ENCODE measurements at regions not wholly inside any gene's neighbourhood (a gene's known extent, or its start where the extent isn't known, plus 50 kb on each side); places are given as distances from the start of the nearest gene placed in this dataset.

- DNase-seq (ENCODE audit: low read depth in 2 of 3, low spot score in 1 of 3), result no peak
Observed at GRCh38 chr10:44435196-44435595, 50.3 kb upstream of the CXCL12 start.

DNA sequence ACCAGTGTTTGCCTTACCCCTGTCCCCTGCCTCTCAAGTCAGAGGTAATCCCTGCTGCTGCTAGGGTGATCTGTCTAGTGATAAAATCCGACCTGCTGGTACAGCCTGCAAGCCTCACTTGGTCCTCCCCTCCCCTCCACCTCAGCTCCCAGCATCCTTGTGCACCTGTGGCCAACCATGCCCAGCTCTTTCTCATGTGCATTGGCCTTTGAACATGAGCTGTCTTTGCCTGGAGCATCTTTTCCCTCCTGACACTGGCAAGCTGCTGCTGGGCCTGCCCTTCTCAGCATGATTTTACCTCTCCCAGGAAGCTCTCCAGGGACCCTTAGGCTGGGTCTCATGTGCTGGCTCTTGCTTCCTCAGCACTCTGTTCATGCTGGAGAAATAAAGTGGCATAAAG is 51.3 kb upstream of the CXCL12 start:
- no peak for DNase-seq (ENCODE audit: low read depth in 2 of 3, low spot score in 1 of 3)

DNA sequence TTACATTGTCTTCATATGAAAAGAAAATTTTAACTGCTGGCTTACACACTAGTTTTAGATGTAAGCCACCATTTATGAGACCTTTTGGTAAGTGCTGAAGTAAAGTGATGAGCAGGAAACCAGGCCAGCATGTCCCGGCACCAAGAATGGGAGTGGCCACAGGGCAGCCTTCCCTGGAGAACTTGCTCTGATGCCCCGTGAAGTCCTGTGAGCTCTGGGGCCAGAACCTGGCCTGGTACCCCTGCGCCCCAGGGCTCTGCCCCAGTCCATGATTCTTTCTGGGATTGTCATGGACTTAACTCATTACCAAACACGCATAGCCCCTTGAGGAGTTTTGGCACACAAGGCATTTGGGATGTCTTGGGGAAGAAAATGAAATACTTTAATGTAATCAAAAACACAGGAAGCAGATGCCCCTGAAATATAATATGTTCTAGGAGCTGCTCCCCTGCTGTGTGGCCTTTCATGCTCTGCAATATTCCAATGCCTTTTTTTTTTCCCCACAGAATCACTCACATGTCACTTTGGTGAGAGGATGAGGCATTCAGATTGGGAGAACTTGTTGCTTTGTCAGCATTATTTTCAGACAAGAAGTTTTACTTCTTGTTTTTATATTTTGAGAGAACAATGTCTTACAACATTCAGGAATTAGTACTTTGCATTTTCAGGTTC is 53.1 kb upstream of the CXCL12 start:
- no peak for DNase-seq (ENCODE audit: low read depth in 2 of 3, low spot score in 1 of 3)

DNA sequence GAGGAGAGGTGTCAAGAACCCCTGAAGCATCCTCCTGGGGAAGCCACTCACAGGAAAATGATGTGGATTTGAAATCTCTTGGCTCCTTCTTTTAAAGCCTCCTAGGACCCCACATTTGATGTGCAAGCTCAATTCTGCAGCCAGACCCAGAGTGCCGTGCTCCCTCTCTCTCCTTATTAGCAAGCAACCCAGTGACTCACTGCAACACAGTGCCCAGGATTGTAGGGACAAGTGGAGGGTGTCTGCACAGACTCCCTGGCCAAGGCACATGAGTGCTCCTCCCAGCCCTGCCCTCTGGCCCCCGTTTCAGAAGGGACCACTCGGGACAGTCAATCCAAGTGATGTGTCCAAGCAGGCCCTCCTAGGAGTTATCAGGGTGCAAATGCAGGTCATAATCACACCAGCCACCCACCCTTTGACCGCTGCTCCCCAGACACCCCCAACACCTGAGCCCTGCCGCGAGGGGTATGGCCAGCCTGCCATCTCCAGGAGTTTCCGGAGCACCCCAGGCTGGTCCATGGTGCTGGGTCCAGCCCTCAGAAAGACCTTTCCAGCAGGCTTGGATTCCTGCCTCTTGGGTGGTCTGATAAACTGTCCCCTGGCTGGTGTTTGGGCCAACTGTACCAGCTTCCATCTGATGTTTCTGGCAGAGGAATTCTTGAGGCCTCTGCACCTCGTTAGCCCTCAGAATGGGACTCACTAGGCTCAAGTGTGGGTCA is 54.5 kb upstream of the CXCL12 start:
- DNase-seq (ENCODE audit: low read depth in 2 of 3, low spot score in 1 of 3), result no peak

DNA sequence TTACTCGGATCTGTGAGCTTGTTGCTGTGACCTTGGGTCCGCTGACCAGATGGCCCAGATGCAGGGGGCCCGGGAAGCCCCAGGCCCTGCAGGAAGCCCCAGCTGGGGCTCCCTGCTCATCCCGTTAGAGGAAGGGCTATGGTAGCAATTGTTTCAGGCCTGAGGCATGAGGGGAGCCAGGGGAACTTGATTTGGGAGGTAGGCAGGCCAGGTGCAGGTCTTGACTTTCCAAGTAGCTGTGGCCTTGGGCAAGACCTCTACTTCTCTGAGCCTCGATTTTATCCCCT is 55.0 kb upstream of the CXCL12 start:
- DNase-seq (ENCODE audit: low read depth in 2 of 3, low spot score in 1 of 3), result no peak

DNA sequence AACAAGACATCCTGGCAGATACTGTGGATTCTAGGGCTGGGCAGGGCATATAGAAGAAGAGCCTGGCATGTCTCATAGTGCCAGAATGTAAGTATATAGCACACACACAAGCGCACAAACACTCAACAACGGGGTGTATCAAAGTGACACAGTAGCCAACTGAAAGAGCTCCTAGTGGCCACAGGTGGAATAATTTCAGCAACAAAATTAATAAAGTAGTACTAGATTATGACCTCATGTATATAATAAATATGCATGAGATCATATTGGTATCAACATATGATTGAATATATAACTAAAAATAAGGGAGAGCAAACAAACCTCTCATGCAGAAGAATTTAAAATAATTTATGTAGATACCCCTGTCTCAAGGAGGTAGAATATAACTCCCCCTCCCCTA is 72.4 kb upstream of the CXCL12 start:
- no peak for DNase-seq (ENCODE audit: low read depth in 2 of 3, low spot score in 1 of 3)

DNA sequence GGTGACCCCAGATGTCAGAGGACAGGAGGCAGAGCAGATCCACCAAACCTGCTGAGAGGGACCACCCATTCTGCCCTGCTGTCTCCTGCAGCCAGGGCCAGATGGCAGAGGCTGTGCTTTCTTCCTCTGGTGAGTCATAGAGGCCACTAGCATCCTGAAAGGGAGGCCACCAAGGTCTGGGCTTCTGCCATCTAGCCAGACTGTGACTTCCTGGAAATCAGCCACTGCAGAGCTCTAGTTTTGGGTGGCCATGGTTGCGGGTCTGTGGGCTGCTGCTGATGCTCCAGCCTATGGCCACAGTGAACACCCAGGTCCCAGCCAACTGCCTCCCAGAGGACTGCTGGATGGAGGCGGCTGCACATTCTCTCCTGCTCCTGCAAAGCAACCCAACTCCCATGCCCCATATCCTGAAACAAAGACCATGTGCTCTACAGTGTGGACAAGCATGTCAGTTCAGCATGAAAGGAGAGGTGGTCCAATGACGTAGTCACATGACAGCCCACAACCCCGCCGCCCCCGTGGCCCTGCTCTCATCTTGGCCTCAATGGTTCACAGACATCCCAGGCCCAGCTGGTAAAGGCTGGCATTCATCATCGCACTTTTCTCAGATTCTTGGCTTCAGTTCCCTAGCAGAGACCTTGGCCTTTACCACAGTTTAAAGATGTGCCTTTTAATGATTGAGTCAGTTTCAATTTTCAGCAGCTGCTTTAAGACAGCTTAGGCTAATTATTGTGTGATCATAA is 73.9 kb upstream of the CXCL12 start:
- no peak for DNase-seq (ENCODE audit: low read depth in 2 of 3, low spot score in 1 of 3)

DNA sequence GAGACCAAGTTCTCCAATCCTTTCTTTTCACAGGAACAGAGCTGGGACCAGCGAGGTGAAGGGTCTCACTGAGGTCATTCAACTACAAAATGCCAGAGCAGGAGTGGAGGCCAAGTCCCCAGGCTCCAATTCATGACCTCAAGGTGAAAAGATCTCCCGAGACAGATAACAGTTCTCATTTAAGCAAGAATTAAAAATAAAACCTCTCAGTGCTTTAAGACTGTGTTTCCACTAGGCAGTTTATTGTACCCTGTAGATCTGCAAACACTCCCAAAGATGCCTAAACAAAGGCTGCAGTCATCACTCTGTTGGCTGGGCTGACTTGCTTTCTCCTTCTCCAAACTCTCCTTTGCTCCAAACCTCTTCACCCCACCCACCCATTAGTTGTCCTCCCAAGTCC is 74.8 kb upstream of the CXCL12 start:
- no peak for DNase-seq (ENCODE audit: low read depth in 2 of 3, low spot score in 1 of 3)

DNA sequence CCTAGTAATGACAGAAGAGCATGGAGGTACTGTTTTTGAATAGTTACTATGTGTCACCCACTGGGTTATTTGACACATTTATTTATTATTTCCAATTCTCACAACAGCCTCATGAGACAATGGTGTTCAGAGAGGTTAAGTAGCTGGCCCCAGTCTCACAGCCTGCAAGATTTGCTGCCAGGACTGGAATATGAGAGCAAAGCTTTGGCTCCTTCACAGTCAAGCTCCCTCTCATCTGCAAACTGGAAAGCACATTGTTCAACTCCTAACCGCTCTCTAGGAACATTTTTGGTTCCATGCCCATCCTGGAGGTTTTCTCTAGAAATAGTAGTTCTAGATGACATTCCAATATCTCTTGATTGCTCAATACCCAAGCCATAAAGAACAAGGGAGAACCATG is 75.5 kb upstream of the CXCL12 start:
- no peak for DNase-seq (ENCODE audit: low read depth in 2 of 3, low spot score in 1 of 3)

DNA sequence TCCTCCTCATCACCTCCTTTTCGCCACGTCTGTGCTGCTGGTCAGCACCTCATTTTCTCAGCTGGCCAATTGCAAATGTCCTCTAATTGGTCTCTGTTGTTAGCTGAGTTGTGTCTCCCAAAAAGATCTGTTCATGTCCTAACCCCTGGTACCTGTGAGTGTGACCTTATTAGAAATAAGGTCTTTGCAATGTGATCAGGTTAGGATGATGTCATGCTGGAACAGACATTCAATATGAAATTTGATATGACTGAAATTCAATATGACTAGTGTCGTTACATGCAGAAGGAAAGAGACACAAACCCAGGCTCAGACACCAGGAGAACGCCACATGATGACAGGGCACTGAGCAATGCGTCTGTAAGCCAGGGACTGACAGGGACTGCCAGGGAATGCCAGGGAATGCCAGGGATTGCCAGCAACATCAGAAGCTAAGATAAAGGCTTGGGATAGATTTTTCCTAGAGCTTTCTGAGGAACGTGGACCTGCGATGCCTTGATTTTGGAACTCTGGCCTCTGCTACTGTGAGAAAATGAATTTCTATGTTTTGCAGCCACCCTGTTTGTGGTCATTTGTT is 77.5 kb upstream of the CXCL12 start:
- no peak for DNase-seq (ENCODE audit: low read depth in 2 of 3, low spot score in 1 of 3)

GRCh38 chr10:44463511-44464121 is 78.7 kb upstream of the CXCL12 start:
- DNase-seq (ENCODE audit: low read depth in 2 of 3, low spot score in 1 of 3), result no peak

- DNase-seq (ENCODE audit: low read depth in 2 of 3, low spot score in 1 of 3), result no peak
Observed at GRCh38 chr10:44464503-44464902, 79.6 kb upstream of the CXCL12 start.

GRCh38 chr10:44465401-44466115 is 80.7 kb upstream of the CXCL12 start:
- DNase-seq (ENCODE audit: low read depth in 2 of 3, low spot score in 1 of 3), result no peak

DNA sequence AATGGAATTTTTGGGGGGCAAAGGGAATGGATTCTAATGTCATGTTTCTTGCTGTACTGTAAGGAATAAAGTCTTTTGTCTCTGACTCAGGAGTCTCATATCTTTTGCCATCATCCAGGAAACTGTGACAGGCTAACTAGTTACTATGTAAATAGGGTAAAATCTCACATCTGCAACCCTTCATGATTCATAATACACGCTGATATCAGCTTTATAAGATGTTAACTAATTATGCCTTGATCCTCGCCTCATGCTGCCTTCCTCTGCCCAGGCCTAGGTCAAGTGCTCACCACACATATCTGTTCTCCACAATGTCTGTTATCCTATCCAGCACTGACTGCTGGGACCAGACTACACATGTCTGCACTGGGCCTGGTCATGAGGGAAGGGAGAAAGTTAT is 81.3 kb upstream of the CXCL12 start:
- no peak for DNase-seq (ENCODE audit: low read depth in 2 of 3, low spot score in 1 of 3)

GRCh38 chr10:44467090-44467489 is 82.2 kb upstream of the CXCL12 start:
- DNase-seq (ENCODE audit: low read depth in 2 of 3, low spot score in 1 of 3), result no peak

GRCh38 chr10:44467900-44468299 is 83.0 kb upstream of the CXCL12 start:
- DNase-seq (ENCODE audit: low read depth in 2 of 3, low spot score in 1 of 3), result no peak

GRCh38 chr10:44468525-44468924 is 83.6 kb upstream of the CXCL12 start:
- DNase-seq (ENCODE audit: low read depth in 2 of 3, low spot score in 1 of 3), result no peak

DNA sequence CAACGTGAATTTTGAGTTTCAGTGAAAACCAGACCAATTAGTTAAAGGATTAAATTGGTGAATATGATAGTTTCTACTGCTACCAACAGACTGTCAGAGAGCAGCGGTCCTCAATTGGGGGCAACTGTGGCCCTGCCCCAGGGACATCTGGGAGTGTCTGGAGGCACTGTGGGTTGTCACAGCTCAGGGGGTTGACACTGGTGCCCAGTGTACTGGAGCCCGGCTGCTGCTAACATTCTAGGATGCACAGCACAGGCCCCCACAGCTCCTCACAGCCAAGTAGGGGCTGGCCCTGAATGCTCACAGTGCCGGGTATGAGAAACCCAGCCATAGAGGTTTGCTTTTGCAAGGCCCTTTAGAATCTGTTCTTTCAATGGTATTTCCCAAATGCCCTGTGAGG is 84.1 kb upstream of the CXCL12 start:
- no peak for DNase-seq (ENCODE audit: low read depth in 2 of 3, low spot score in 1 of 3)

- no peak for DNase-seq (ENCODE audit: low read depth in 2 of 3, low spot score in 1 of 3)
Observed at GRCh38 chr10:44470784-44471183, 85.9 kb upstream of the CXCL12 start.

- no peak for DNase-seq (ENCODE audit: low read depth in 2 of 3, low spot score in 1 of 3)
Observed at GRCh38 chr10:44471410-44471809, 86.5 kb upstream of the CXCL12 start.

- DNase-seq (ENCODE audit: low read depth in 2 of 3, low spot score in 1 of 3), result no peak
Observed at GRCh38 chr10:44473146-44473545, 88.2 kb upstream of the CXCL12 start.

Data from stimulated activated CD4-positive, alpha-beta T cell treated with anti-CD3 and anti-CD28 coated beads, Interleukin-12 subunit alpha, Interleukin-12 subunit beta, amount 100 ng/mL, for 48 hours (primary cell).